Panc1 (cell line): ENCODE measurements at regions not wholly inside any gene's neighbourhood (a gene's known extent, or its start where the extent isn't known, plus 50 kb on each side); places are given as distances from the start of the nearest gene placed in this dataset.

Experiments
- ATAC-seq: fragments of 200-7000 bp; cut with Tn5 transposase; 2 replicates; pipeline ENCODE4 v1.9.1; 2020; ENCODE audit warnings: mild to moderate bottlenecking, moderate library complexity
- BruUV-seq: library from RNA; stranded (reverse); fragments of 400-500 nt; replicated peaks from 2 replicates; lab custom pipeline; 2021; lab: Mats Ljungman, UMichigan
- CTCF ChIA-PET: fragments of 300-600 bp; sonication (Branson Sonifier 250); formaldehyde crosslinking; loops from one replicate; lab custom pipeline; 2022; ENCODE audit warnings: antibody characterized with exemption; lab: Charles Lee
- POLR2A ChIA-PET: fragments of 300-600 bp; sonication (Branson Sonifier 250); formaldehyde crosslinking; loops from one replicate; lab custom pipeline; 2022; ENCODE audit warnings: antibody characterized with exemption; lab: Charles Lee
- DNase-seq: peaks from one replicate; pipeline ENCODE4 v3.0.0-alpha.2; 2010; ENCODE audit warnings: low read depth, low spot score
- H3K27ac ChIP-seq: 2 replicates; pipeline ENCODE4 v1.5.1; 2011; ENCODE audit warnings: mild to moderate bottlenecking, low read length, inconsistent platforms
- H3K27me3 ChIP-seq: fragments of 200-500 bp; sonication (Bioruptor generic); 2 replicates; pipeline ENCODE4 v1.6.0; 2014; ENCODE audit warnings: low read length, inconsistent platforms; ENCODE audit not compliant: control insufficient read depth, insufficient read depth
- H3K36me3 ChIP-seq: fragments of 200-500 bp; sonication (Bioruptor generic); 2 replicates; pipeline ENCODE4 v1.5.1; 2014; ENCODE audit warnings: inconsistent platforms, mild to moderate bottlenecking, low read length, moderate library complexity; ENCODE audit not compliant: control insufficient read depth, insufficient read depth
- H3K4me1 ChIP-seq: 2 replicates; pipeline ENCODE4 v1.5.1; 2011; ENCODE audit warnings: inconsistent platforms, mild to moderate bottlenecking, low read length, moderate library complexity; ENCODE audit not compliant: control insufficient read depth, insufficient read depth
- H3K4me3 ChIP-seq, 2 experiments: 2 replicates each; pipeline ENCODE4 v1.5.1; 2011 to 2012; ENCODE audit warnings: low read depth in 2 of 2, low read length in 2 of 2, mild to moderate bottlenecking in 2 of 2, inconsistent platforms in 1 of 2, moderate library complexity in 1 of 2
- H3K9me3 ChIP-seq: fragments of 200-500 bp; sonication (Bioruptor generic); 2 replicates; pipeline ENCODE4 v1.5.1; 2014; ENCODE audit warnings: low read depth, mild to moderate bottlenecking, inconsistent platforms, low read length, moderate library complexity; ENCODE audit not compliant: control insufficient read depth, insufficient read depth
- POLR2AphosphoS5 ChIP-seq: IDR thresholded peaks from 2 replicates; pipeline ENCODE4 v1.6.1; 2012; ENCODE audit warnings: mild to moderate bottlenecking, low read depth, low read length, moderate library complexity
- REST ChIP-seq, 2 experiments: IDR thresholded peaks; 2 replicates each; pipeline ENCODE4 v1.6.1; 2011 to 2012; ENCODE audit warnings: low read depth in 2 of 2, control low read depth in 1 of 2, low read length in 1 of 2, mild to moderate bottlenecking in 1 of 2, moderate library complexity in 1 of 2; ENCODE audit not compliant: insufficient read depth in 1 of 2
- SIN3A ChIP-seq: IDR thresholded peaks from 2 replicates; pipeline ENCODE4 v1.6.1; 2012; ENCODE audit warnings: low read depth, mild to moderate bottlenecking, low read length, moderate library complexity, borderline replicate concordance; ENCODE audit not compliant: insufficient read depth
- TCF7L2 ChIP-seq: IDR thresholded peaks from 2 replicates; pipeline ENCODE4 v1.6.1; 2011; ENCODE audit warnings: mild to moderate bottlenecking, low read depth, low read length, inconsistent platforms
- in situ Hi-C: cut with HindIII; loops from 2 replicates; pipeline ENCODE4 v1.10.0; 2016; ENCODE audit warnings: low sequenced_read_pairs, low pct_unique_long_range_greater_than_20kb
- intact Hi-C: fragments of 100-400 bp; cut with micrococcal nuclease; formaldehyde crosslinking; loops from one replicate; pipeline ENCODE4 v1.10.0; 2022; ENCODE audit not compliant: unreplicated experiment
- TF ChIP-seq, protein P1 (sequence below): fragments of 450-650 bp; IDR thresholded peaks from 2 replicates; pipeline ENCODE4 v1.5.1; 2017; ENCODE audit warnings: mild to moderate bottlenecking

DNA sequence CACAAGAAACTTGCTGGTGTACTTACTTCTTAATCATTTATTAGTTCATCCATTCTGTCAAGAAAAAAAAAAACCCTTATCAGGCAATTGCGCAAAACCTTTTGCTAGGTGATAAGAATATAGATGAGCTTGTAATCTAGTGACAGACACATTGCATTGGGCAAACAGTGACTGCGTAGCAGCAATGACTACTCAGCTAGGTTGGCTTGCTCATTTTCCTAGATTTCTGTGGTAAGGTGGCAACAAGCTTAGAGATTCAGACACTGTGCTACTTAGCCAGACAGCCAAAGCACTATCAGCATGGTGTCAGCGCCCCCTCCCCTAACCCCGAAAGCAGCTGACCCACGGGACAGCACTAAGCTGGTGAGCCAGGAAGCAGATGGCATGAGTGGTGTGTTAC lies 203.1 kb downstream of the BARHL2 start:
- Histone ChIP-seq H3K4me1 (no peaks in the 10 kb centered on the region), H3K27ac (no peak overlapping the region), H3K9me3 (0 out of 2 replicates have a peak, but pooled peaks cover 3% of the 10 kb centered on the region), H3K4me3 (no peak overlapping the region), H3K36me3 (no peaks in the 10 kb centered on the region), H3K27me3 (no peaks in the 10 kb centered on the region)
- in situ Hi-C loops = no loop called here
- no TSS peak for BruUV-seq
- intact Hi-C loops = no loop called here
- ChIA-PET POLR2A (no interaction called here), CTCF (no interaction called here)
- ATAC-seq (no peak), DNase-seq (no peak)
- TF ChIP-seq POLR2AphosphoS5 (no peak), SIN3A (no peak), TCF7L2 (no peak), REST (IDR thresholded peaks at IDR 0.05; ENCODE audit: insufficient read depth in 1 of 2, low read depth in 2 of 2, low read length in 1 of 2) (no peak)
- TF ChIP-seq, protein P1, sequence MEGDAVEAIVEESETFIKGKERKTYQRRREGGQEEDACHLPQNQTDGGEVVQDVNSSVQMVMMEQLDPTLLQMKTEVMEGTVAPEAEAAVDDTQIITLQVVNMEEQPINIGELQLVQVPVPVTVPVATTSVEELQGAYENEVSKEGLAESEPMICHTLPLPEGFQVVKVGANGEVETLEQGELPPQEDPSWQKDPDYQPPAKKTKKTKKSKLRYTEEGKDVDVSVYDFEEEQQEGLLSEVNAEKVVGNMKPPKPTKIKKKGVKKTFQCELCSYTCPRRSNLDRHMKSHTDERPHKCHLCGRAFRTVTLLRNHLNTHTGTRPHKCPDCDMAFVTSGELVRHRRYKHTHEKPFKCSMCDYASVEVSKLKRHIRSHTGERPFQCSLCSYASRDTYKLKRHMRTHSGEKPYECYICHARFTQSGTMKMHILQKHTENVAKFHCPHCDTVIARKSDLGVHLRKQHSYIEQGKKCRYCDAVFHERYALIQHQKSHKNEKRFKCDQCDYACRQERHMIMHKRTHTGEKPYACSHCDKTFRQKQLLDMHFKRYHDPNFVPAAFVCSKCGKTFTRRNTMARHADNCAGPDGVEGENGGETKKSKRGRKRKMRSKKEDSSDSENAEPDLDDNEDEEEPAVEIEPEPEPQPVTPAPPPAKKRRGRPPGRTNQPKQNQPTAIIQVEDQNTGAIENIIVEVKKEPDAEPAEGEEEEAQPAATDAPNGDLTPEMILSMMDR = no peak

- Histone ChIP-seq H3K9me3 (no peaks in the 10 kb centered on the region), H3K36me3 (no peaks in the 10 kb centered on the region), H3K27me3 (no peaks in the 10 kb centered on the region), H3K4me1 (no peaks in the 10 kb centered on the region), H3K27ac (no peak overlapping the region), H3K4me3 (no peak overlapping the region)
- BruUV-seq = no TSS peak
- in situ Hi-C loops (no loop called here), intact Hi-C loops (no loop called here)
- ChIA-PET POLR2A (no interaction called here), CTCF (no interaction called here)
- ATAC-seq = no peak
- TF ChIP-seq REST (IDR thresholded peaks at IDR 0.05; ENCODE audit: insufficient read depth in 1 of 2, low read depth in 2 of 2, low read length in 1 of 2) = no peak
- no peak for TF ChIP-seq SIN3A
- no peak for TF ChIP-seq POLR2AphosphoS5
- TF ChIP-seq TCF7L2 = no peak
- TF ChIP-seq, protein P1 = no peak
- DNase-seq = no peak
Observed at GRCh38 chr1:90512441-90512840, 204.7 kb downstream of the BARHL2 start.
